HG02798 (cell line): ENCODE measurements at regions not wholly inside any gene's neighbourhood (a gene's known extent, or its start where the extent isn't known, plus 50 kb on each side); places are given as distances from the start of the nearest gene placed in this dataset.

Source experiments
- ATAC-seq: cut with Tn5 transposase; IDR thresholded peaks from one replicate; pipeline ENCODE4 v1.9.1; 2021; ENCODE audit warnings: mild to moderate bottlenecking; ENCODE audit not compliant: unreplicated experiment, poor library complexity

DNA sequence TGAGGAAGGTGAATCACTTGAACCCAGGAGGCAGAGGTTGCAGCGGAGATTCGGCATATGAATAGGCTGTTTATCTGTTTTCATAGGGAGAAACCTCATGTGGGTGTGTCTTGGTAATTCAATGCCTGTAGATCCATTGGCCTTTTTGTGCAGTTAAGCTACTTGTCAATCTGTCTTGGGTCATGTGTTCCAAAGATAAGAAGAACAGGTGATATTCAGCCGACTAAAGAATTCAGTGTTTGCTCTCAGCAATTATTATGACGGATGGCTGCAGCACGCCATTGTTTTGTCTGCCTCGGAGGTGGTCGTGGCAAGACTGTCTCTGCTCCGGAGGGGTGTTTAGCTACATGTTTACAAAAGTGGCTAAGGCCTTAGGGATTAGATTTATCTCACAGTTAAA is 573.0 kb upstream of the PCDH9 start:
- ATAC-seq, result no peak

DNA sequence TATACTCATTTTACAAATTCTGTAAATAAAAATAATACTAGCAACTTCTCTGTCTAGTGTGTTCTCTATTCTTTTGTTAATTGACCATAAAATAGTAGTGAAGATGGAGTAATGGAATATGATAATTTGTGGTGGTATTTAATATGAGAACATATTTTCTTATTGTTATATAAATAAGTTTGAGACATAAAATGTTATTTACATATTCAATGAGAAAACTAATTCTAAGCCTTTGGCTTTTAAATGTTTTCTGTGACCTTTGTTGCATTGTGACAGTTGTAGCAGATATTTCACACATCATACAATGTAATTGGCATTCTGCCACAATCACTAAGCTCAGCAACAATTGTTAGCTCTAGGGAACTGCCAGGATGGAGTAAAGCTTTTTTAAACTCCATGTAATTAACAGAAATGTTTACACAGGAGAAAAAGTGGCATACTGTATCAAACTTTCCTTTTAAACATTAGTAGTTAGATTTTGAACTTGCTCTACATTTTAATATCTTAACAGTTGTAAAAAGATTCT is 562.1 kb upstream of the PCDH9 start:
- no peak for ATAC-seq

- no peak for ATAC-seq
These were observed 560.9 kb upstream of the PCDH9 start for GRCh38 chr13:67791047-67791446.

DNA sequence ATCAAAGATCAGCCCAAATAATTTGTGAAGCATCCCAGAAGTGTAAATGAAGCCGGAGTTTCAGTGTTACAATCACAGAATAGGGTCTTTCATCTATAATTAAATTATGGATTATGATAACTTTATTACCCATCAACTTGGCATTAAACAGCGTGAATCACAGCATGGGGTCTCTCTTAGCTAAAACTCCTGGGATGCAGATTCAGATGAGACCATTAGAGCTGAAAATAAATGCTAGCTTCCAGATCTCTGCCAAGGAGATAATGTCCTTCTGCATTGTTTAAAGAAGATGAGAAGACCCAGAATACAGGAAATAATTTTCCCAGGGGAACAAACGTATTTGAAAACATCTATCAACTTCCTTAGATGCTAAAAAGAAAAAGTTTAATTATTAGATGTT is 546.0 kb upstream of the PCDH9 start:
- no peak for ATAC-seq

DNA sequence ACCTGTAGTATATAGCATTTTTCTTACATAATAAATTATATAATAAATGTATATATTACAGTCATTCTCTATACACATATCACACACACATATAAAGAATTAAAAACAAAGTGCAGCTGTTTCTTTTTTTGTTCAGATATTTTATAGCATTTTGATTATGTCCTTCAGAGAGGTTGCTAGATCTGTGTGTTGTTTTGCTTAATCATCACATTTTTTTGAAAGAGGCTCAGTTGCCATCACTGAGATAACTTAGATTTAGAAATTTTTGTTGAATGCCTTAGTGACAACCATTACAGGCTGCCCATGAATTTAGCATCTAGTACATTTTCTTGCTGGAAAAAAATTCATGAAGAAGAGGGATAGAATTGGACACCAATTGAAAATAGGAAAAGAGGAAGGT is 545.2 kb upstream of the PCDH9 start:
- no peak for ATAC-seq

DNA sequence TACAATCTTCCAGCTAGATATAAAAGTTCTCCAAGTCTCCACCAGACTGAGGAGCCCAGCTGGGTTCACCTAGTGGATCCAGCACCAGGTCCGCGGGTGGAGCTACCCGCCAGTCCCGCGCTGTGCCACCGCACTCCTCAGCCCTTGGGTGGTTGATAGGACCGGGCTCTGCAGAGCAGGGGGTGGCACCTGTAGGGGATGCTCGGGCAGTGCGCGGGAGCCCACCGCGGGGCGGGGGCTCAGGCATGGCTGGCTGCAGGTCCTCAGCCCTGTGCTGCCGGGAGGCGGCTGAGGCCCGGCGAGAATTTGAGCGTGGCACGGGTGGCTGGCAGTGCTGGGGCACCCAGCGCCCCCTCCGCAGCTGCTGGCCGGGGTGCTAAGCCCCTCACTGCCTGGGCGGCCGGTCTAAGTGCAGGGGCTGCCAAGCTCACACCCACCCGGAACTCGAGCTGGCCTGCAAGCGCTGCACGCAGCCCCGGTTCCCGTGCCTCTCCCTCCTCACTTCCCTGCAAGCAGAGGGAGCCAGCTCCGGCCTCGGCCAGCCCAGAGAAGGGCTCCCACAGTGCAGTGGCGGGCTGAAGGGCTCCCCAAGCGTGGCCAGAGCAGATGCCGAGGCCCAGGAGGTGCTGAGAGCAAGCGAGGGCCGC is 542.8 kb upstream of the PCDH9 start:
- no peak for ATAC-seq

GRCh38 chr13:67771106-67771505 is 541.0 kb upstream of the PCDH9 start:
- no peak for ATAC-seq

DNA sequence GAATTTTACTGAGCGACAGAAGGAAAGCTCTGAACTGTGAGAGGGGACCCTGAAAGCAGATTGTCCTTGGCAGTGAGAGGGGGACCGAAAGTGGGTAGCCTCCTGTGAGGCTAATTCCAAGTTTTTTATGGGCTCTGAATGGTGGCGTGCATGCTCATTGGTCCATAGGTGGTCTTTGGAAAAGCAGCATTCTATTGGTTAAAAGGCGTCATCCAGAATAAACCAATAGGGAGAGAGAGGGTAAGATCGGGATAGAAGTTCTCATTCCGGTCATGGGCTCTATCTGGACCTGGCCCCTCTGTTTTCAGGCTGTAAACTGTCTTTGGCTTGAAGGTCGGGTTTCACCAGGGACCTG is 539.8 kb upstream of the PCDH9 start:
- no peak for ATAC-seq

GRCh38 chr13:67769063-67769986 is 539.2 kb upstream of the PCDH9 start:
- ATAC-seq, result no peak

DNA sequence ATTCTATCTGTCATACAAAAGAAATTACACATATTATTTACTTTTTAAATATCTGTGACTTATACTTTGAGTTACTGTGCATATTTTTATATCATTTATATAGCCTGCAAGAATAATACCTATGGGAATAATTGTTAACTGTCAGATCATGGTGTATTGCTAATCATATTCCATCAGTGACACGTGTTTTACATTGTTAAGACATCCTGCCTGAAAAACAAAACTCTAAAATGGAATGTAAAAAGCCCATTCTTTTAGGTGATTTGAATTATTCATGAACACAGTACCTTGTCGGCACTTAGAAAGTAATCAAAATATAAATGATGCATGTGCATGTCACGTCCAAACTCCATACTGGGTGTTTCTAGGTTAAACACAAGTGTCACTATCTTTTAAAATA is 533.8 kb upstream of the PCDH9 start:
- no peak for ATAC-seq

DNA sequence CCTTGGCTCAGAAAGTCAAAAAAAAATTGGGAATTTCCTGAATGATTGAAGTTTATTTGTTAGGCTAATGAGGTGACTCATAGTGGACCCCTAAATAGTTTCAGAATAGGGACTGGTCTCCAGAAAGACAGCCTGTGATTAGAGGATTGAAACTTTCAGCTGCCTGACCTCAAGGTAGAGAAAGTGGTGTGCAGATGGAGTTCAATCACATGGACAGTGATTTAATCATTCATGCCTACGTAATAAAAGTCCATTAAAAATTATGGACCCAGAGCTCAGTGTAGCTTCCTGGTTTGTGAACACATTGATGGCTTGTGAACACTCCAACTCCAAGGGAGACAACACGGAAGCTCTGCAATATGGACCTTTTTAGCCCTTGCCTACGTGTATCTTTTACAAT is 533.2 kb upstream of the PCDH9 start:
- no peak for ATAC-seq

DNA sequence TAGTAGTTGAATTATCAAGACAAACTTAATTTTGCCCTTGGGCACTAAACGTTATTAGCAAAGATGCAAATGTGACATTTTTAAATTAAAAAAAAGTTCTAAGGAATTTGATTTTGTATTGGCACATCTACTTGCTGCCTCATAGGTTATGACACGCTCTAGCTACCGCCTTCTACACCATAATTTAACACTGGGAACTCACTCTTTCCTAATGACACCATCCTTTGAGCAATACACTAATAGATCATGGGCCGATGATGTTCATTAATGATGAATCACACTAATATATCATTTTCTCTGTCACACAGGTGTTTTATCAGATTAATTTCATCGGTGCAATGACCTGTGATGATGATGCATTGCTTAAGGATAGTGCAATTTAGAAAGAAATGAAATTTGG is 528.8 kb upstream of the PCDH9 start:
- no peak for ATAC-seq

GRCh38 chr13:67754012-67754411 is 523.9 kb upstream of the PCDH9 start:
- ATAC-seq, result no peak

- no peak for ATAC-seq
These were observed 522.6 kb upstream of the PCDH9 start for GRCh38 chr13:67752759-67753158.

GRCh38 chr13:67742478-67742877 is 512.3 kb upstream of the PCDH9 start:
- ATAC-seq, result no peak

GRCh38 chr13:67740871-67741535 is 510.9 kb upstream of the PCDH9 start:
- no peak for ATAC-seq

DNA sequence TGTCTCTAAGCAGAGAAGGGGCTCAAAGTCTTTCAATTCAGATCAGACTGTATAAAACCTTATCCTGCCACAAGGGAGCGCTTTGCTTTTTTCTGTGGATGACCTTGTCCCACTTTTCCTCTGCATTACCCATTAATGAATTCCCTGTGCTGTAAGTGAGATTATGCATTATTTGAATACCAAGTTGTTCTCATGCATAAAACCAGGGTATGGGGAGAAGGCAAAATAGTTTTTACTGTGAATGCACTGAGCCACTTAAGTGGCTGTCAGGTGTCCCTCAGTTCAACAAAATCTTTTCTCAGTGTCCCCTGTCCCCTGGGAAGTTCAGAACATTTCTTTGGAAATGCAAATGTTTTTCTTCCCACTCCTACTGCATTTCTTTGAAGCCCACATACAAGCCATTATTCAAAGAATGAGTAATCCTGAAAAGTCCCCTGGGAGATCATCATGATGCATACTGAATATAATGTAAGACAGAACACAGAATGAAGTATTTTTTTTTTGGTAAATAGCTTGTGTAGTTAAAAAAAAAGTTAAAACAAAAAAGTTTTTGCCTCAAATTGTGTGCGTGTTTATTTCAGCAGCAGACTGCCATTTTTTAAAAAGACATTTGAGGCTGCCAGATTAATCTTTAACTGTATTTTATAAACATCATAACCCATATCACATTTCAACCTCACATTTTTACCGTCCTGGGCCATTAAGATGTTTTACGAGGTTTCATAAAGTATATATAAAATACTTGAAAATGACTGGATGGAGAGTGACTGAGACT is 506.7 kb upstream of the PCDH9 start:
- ATAC-seq, result peak; percentile 52

DNA sequence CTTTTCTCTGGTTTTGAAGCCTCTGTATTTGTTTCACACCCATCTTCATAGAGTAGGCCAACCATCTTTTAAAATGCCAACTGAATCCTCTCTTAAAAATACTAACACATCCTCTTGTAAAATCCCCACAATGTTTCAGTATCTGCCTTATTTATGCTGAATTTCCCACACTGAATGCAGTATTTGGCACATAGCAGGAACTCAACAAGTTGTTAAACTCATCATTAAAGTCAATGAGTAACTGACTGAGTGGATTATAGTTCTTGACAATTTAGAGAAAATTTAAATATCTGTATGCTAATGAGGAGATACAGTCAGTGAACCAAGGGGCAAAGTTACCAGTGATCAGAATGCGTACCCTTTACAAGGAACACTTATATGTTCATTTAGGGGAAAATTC is 505.5 kb upstream of the PCDH9 start:
- no peak for ATAC-seq

DNA sequence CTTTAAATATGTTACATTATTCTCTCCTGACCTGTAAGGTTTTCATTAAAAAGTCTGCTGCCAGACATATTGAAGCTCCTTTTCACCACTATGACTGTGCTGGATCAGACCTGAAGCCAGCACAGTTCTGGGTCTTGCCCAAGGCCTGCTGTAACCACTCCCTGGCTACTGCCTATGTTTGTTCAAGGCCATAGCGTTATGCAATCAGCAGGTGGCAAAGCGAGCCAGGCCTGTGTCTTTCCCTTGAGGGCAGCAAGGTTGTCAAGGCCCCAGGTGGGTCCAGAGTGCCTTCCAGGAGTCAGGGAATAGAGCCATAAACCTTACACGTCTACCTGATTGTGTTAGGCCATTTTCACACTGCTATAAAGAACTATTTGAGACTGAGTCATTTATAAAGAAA is 496.8 kb upstream of the PCDH9 start:
- ATAC-seq, result no peak

GRCh38 chr13:67725999-67726398 is 495.9 kb upstream of the PCDH9 start:
- no peak for ATAC-seq
